ENCODE measurements at regions not wholly inside any gene's neighbourhood (a gene's known extent, or its start where the extent isn't known, plus 50 kb on each side); places are given as distances from the start of the nearest gene placed in this dataset.
A peak's percentile ranks its signal among the peaks of the same experiment; 100 is the strongest.

- H3K9me3 Mint-ChIP-seq = no peaks in the 10 kb centered on the region
- peaks cover 8% of the 10 kb centered on the region for H3K27me3 Mint-ChIP-seq
- ATAC-seq (no peak), DNase-seq (no peak)
- H3K27ac Mint-ChIP-seq = no peak overlapping the region
- H3K4me3 Mint-ChIP-seq = no peak overlapping the region
- no peaks in the 10 kb centered on the region for H3K4me1 Mint-ChIP-seq
Measured at GRCh38 chr9:1743121-1743960, 271.8 kb upstream of the SMARCA2 start.

DNA sequence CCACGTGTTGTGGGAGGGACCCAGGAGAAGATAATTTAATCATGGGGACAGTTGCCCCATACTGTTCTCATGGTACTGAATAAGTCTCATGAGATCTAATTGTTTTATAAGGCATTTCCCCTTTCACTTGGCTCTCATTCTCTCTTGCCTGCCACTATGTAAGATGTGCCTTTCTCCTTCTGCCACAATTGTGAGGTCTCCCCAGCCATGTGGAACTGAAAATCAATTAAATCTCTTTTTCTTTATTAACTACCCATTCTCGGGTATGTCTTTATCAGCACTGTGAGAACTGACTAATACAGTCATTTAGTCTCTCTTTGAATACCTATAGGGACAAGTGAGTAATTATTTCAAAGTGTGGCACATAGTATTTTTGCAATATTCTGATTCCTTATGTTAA, 269.2 kb upstream of the SMARCA2 start:
- Mint-ChIP-seq H3K9me3 (peaks cover 5 to 6% of the 10 kb centered on the region in 2 donors), H3K27me3 (peaks cover 8% of the 10 kb centered on the region), H3K4me1 (no peaks in the 10 kb centered on the region), H3K4me3 (no peak overlapping the region), H3K27ac (no peak overlapping the region)
- ATAC-seq (no peak), DNase-seq (no peak)

GRCh38 chr9:1747417-1747967, 267.7 kb upstream of the SMARCA2 start:
- H3K4me3 Mint-ChIP-seq = no peak overlapping the region
- H3K27me3 Mint-ChIP-seq = peaks cover 8% of the 10 kb centered on the region
- H3K9me3 Mint-ChIP-seq = peaks cover 5 to 17% of the 10 kb centered on the region in 2 donors

GRCh38 chr9:1748407-1748806, 266.7 kb upstream of the SMARCA2 start:
- peaks cover 8% of the 10 kb centered on the region for H3K27me3 Mint-ChIP-seq
- no peak overlapping the region for H3K27ac Mint-ChIP-seq
- H3K9me3 Mint-ChIP-seq = peaks cover 5 to 26% of the 10 kb centered on the region in 2 donors
- DNase-seq (no peak), ATAC-seq (no peak)
- H3K4me1 Mint-ChIP-seq = no peaks in the 10 kb centered on the region
- no peak overlapping the region for H3K4me3 Mint-ChIP-seq

More at GRCh38 chr9:1747417-1747967, 267.7 kb upstream of the SMARCA2 start:
- no peaks in the 10 kb centered on the region for H3K4me1 Mint-ChIP-seq
- DNase-seq (no peak), ATAC-seq (no peak)
- H3K27ac Mint-ChIP-seq = no peak overlapping the region

DNA sequence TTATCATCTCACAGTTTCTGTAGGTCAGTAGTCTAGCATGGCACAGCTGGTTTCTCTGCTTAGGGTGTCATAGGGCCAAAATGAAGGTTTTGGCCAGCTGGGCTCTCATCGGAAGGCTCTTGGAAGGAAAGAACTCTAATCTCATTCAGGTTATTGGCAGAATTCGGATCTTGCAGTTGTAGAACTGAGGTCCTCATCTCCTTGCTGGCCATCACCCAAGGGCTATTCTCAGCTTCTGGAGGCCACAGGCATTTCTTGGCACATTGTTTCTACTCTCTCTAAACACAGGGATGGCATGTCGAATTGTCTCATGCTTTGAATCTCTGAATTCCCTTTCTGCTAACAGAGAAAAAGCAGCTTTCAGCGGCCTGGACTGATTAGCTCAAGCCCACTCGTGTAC, 258.0 kb upstream of the SMARCA2 start:
- no peaks in the 10 kb centered on the region for H3K27me3 Mint-ChIP-seq
- no peak overlapping the region for H3K4me3 Mint-ChIP-seq
- peaks cover 0 to 30% of the 10 kb centered on the region in 2 donors for H3K9me3 Mint-ChIP-seq
- DNase-seq (no peak), ATAC-seq (no peak)
- no peaks in the 10 kb centered on the region for H3K4me1 Mint-ChIP-seq
- H3K27ac Mint-ChIP-seq = no peak overlapping the region

- peaks cover 6% of the 10 kb centered on the region for H3K27me3 Mint-ChIP-seq
- H3K4me3 Mint-ChIP-seq = no peak overlapping the region
- no peak for DNase-seq
- H3K9me3 Mint-ChIP-seq = peaks cover 0 to 14% of the 10 kb centered on the region in 2 donors
- H3K27ac Mint-ChIP-seq = no peak overlapping the region
- ATAC-seq = no peak
- H3K4me1 Mint-ChIP-seq = no peaks in the 10 kb centered on the region
Measured at GRCh38 chr9:1759009-1759408, 256.1 kb upstream of the SMARCA2 start.

- H3K9me3 Mint-ChIP-seq = peaks cover 0 to 14% of the 10 kb centered on the region in 2 donors
- no peak overlapping the region for H3K27ac Mint-ChIP-seq
- H3K4me3 Mint-ChIP-seq = no peak overlapping the region
- H3K27me3 Mint-ChIP-seq = peaks cover 6% of the 10 kb centered on the region
- no peaks in the 10 kb centered on the region for H3K4me1 Mint-ChIP-seq
- DNase-seq (no peak), ATAC-seq (no peak)
Measured at GRCh38 chr9:1759771-1760300, 255.3 kb upstream of the SMARCA2 start.

DNA sequence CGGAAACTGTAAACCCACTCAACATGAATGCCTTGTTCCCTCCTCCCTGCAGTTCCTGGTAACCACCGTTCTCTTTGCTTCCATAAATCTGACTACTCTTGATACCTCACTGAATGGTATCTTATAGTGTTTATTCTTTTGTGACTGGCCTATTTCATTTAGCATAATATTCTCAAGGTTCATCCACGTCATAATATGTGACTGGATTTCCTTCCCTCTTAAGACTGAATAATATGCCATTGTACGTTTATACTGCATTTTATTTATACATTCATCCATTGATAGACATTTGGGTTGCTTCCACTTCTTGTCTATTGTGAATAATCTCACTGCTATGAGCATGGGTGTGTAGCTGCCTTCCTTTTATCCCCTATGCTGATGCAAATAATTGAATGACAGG, 253.3 kb upstream of the SMARCA2 start:
- ATAC-seq = no peak
- H3K27me3 Mint-ChIP-seq = peaks cover 6% of the 10 kb centered on the region
- H3K27ac Mint-ChIP-seq = no peak overlapping the region
- H3K4me3 Mint-ChIP-seq = no peak overlapping the region
- H3K4me1 Mint-ChIP-seq = no peaks in the 10 kb centered on the region
- H3K9me3 Mint-ChIP-seq = peaks cover 0 to 14% of the 10 kb centered on the region in 2 donors
- DNase-seq = no peak

DNA sequence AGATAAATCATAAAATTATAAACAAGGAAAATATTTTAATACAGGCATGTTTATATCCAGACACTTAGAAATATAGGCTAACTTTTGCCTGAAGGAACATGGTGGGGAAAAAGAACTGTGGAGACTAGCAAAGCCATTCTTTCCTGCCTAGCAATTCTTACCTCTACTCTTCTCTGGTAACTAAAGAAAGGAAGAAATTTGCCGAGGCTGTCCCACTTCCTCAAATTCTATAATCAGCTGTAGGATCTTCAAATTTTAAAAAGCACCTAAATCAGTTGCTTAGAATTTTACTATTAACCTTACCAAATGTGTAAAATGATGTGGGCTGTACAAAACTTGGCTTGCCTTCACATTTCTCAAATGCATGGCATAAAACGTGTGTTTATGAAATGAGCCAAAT, 249.1 kb upstream of the SMARCA2 start:
- Mint-ChIP-seq H3K4me3 (no peak overlapping the region), H3K9me3 (peaks cover 0 to 2% of the 10 kb centered on the region in 2 donors), H3K27me3 (peaks cover 22% of the 10 kb centered on the region), H3K27ac (no peak overlapping the region), H3K4me1 (no peaks in the 10 kb centered on the region)
- no peak for DNase-seq
- ATAC-seq = no peak

DNA sequence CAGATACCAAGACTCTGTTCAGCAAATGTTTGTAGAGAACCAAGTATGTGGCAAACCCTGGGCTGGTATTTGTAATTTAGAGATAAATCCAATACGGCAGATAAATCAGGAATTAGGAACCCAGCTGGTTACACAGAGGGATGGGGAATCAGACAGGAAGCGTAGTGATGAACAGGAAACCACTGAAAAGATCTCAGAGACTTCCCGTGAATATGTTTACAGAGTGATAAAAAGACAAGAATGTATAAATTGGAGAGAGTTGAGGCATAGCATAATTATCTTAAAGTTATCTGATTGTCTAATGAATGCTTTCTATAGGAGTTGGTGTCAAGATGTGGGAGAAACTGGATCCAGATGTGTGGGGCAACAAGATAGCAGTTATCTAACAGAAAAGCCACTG, 246.6 kb upstream of the SMARCA2 start:
- H3K27me3 Mint-ChIP-seq = peaks cover 16% of the 10 kb centered on the region
- H3K4me1 Mint-ChIP-seq = no peaks in the 10 kb centered on the region
- H3K9me3 Mint-ChIP-seq = peaks cover 0 to 4% of the 10 kb centered on the region in 2 donors
- H3K4me3 Mint-ChIP-seq = no peak overlapping the region
- no peak overlapping the region for H3K27ac Mint-ChIP-seq
- no peak for DNase-seq
- no peak for ATAC-seq

DNA sequence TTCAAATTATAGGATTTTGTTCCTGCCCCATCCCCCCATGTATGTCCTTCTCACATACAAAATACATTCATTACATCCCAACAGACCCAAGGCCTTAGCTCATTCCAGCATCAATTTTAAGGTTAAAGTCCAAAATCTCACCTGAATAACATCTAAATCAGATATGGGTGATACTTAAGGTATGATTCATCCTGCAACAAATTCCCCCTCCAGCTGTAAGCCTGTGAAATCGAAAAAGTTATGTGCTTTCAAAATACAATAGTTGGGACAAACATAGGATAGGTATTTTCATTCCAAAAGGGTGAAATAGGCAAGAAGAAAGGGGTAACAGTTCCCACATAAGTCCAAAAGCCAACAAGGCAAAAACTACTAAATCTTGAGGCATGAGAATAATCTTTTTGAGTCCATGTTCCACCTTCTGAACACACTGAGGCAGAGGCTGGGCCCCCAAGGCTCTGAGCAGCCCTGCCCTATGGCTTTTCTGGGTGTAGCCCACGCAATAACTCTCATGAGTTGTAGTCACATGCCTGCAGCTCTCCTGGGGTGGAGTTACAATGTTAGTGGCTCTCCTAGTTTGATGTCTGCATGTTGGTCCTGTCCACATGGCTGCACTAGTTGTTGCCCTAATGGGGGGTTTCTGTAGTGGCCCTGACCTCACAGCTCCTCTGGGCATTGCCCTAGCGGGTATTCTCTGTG, 243.9 kb upstream of the SMARCA2 start:
- no peaks in the 10 kb centered on the region for H3K4me1 Mint-ChIP-seq
- peaks cover 0 to 4% of the 10 kb centered on the region in 2 donors for H3K9me3 Mint-ChIP-seq
- no peak overlapping the region for H3K4me3 Mint-ChIP-seq
- ATAC-seq (no peak), DNase-seq (no peak)
- H3K27ac Mint-ChIP-seq = peak overlapping the region in 1 of 2 donors; percentile 55
- peaks cover 16% of the 10 kb centered on the region for H3K27me3 Mint-ChIP-seq

DNA sequence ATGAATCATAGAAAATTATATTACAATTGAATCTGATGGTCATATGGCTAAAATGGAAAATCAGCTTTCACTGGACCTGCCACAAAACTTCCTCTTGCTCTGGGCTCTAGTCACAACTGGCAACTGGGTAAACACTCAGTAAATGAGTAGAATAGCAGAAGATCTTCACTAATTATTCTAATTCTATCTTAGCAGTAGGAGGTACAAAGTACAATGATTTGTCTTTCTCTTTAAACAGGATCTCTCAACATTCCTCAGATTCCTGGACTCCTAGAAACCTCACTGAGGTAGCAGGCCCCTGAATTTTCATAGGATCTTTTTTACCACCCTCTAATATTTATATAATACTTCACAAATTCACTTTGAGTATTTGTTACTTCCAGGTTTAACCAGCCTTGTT, 239.9 kb upstream of the SMARCA2 start:
- no peak for DNase-seq
- ATAC-seq = no peak
- H3K9me3 Mint-ChIP-seq = peaks cover 0 to 4% of the 10 kb centered on the region in 2 donors
- no peaks in the 10 kb centered on the region for H3K4me1 Mint-ChIP-seq
- H3K4me3 Mint-ChIP-seq = no peak overlapping the region
- no peak overlapping the region for H3K27ac Mint-ChIP-seq
- H3K27me3 Mint-ChIP-seq = no peaks in the 10 kb centered on the region

- DNase-seq = no peak
- H3K27ac Mint-ChIP-seq = no peak overlapping the region
- H3K4me1 Mint-ChIP-seq = no peaks in the 10 kb centered on the region
- H3K4me3 Mint-ChIP-seq = no peak overlapping the region
- H3K9me3 Mint-ChIP-seq = no peaks in the 10 kb centered on the region
- H3K27me3 Mint-ChIP-seq = peaks cover 2% of the 10 kb centered on the region
- ATAC-seq = no peak
Measured at GRCh38 chr9:1776668-1777067, 238.5 kb upstream of the SMARCA2 start.

DNA sequence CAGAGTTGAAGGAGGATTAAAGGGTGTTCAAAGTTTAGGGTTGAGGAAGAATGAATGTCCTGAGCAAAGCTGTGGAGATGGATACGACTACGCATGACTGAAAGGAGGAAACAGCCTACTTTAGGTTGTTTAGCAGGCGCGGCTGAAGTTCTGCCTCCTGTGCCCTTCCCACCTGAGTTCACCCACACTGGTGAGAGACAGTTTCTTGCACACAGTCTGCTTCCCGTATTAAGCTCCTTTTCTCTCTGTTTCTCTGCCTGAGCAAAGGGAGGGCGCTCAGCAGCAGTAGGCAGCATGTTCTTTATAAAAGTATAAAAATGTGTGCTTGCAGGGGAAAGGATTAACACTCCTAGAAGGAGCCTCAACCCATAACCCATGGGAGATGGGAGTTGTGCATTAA, 224.0 kb upstream of the SMARCA2 start:
- no peak for ATAC-seq
- H3K9me3 Mint-ChIP-seq = no peaks in the 10 kb centered on the region
- H3K4me3 Mint-ChIP-seq = no peak overlapping the region
- no peaks in the 10 kb centered on the region for H3K4me1 Mint-ChIP-seq
- H3K27me3 Mint-ChIP-seq = peaks cover 13% of the 10 kb centered on the region
- H3K27ac Mint-ChIP-seq = no peak overlapping the region
- no peak for DNase-seq

DNA sequence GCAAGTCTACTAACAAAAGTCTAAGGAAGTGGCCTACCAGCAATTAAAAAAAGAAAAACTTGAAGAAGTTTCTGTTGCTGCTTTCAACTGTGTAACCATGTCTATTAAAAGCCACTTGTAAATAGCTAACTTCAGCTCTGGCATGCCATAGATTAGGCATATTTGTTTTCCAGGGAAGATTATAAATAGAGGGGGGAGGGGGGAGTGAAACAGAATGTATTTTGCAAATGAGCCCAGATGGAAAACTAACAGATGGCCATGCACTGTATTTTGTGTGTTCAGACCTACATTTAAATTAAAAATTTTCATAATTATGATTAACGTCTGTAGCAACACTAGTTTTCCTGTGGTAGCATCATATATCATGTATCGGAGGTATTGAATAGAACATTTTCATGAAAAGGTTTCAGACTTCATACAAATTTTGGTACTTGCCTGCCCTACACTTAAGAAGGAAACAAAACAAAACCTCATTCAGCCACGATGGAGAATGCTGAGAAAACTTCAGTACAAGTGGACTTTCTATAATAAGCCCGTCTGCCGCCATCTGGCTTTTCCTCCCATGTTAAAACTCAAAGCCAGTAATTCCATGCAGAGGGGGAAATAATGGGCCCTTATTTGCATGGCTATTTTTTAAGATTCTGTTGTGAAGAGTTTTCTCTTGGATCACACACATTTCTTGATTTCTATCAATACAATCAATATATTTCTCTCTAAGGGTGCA, 220.4 kb upstream of the SMARCA2 start:
- ATAC-seq = no peak
- no peaks in the 10 kb centered on the region for H3K9me3 Mint-ChIP-seq
- no peak overlapping the region for H3K4me3 Mint-ChIP-seq
- no peaks in the 10 kb centered on the region for H3K4me1 Mint-ChIP-seq
- DNase-seq = no peak
- H3K27ac Mint-ChIP-seq = no peak overlapping the region
- peaks cover 8% of the 10 kb centered on the region for H3K27me3 Mint-ChIP-seq
